Natural killer cell (primary cell): ENCODE measurements at regions not wholly inside any gene's neighbourhood (a gene's known extent, or its start where the extent isn't known, plus 50 kb on each side); places are given as distances from the start of the nearest gene placed in this dataset.

Experiments used
- ATAC-seq, 3 donors: fragments of 150-1000 bp in 2 of 3; fragments of 200-7000 bp in 1 of 3; cut with Tn5 transposase; 1 replicate in 1 of 3; 2 replicates in 2 of 3; pipeline ENCODE4 v1.10.0; 2021; ENCODE audit warnings: mild to moderate bottlenecking in 2 of 3, moderate library complexity in 2 of 3
- DNase-seq, 2 donors: peaks; one replicate each; pipeline versions ENCODE4 v3.0.0 to v3.0.0-alpha.2; 2013 to 2021; ENCODE audit warnings: mixed read lengths in 1 of 2
- H3K27ac ChIP-seq: one replicate; pipeline ENCODE4 v1.5.1; 2013; ENCODE audit warnings: mild to moderate bottlenecking, low read length
- H3K27me3 ChIP-seq: one replicate; pipeline ENCODE4 v1.6.1; 2013; ENCODE audit warnings: low read length; ENCODE audit not compliant: control insufficient read depth, insufficient read depth
- H3K36me3 ChIP-seq: one replicate; pipeline ENCODE4 v1.6.1; 2013; ENCODE audit warnings: low read length; ENCODE audit not compliant: control insufficient read depth, insufficient read depth
- H3K4me1 ChIP-seq: one replicate; pipeline ENCODE4 v1.6.1; 2013; ENCODE audit warnings: low read length; ENCODE audit not compliant: control insufficient read depth, insufficient read depth
- H3K4me3 ChIP-seq: one replicate; pipeline ENCODE4 v1.5.1; 2013; ENCODE audit warnings: low read length
- H3K9me3 ChIP-seq: one replicate; pipeline ENCODE4 v1.6.1; 2013; ENCODE audit warnings: low read length; ENCODE audit not compliant: control insufficient read depth, insufficient read depth
- H3K27ac Mint-ChIP-seq, 2 donors: one replicate each; pipeline ENCODE4 v1.8.0; 2022; ENCODE audit warnings: mild to moderate bottlenecking in 2 of 2, mixed read lengths in 2 of 2, moderate library complexity in 1 of 2
- H3K27me3 Mint-ChIP-seq, 2 donors: one replicate each; pipeline ENCODE4 v1.8.0; 2022; ENCODE audit warnings: low read depth in 2 of 2, mixed read lengths in 2 of 2
- H3K36me3 Mint-ChIP-seq: one replicate; pipeline ENCODE4 v1.8.0; 2022; ENCODE audit warnings: mixed read lengths
- H3K4me1 Mint-ChIP-seq, 2 donors: one replicate each; pipeline ENCODE4 v1.8.0; 2022; ENCODE audit warnings: mixed read lengths in 2 of 2
- H3K4me3 Mint-ChIP-seq: one replicate; pipeline ENCODE4 v1.8.0; 2022; ENCODE audit warnings: mild to moderate bottlenecking, moderate library complexity, mixed read lengths
- H3K9me3 Mint-ChIP-seq, 2 donors: one replicate each; pipeline ENCODE4 v1.8.0; 2022; ENCODE audit warnings: mixed read lengths in 2 of 2
- CTCF ChIP-seq: fragments of 200-600 bp; IDR thresholded peaks from one replicate; pipeline ENCODE4 v1.8.0; 2022; ENCODE audit warnings: antibody characterized with exemption
- WGBS: methylation state at CpG from one replicate; pipeline ENCODE4 v1.1.7; 2013; ENCODE audit warnings: missing lambda C conversion rate; ENCODE audit not compliant: insufficient coverage; 5-methylcytosine and 5-hydroxymethylcytosine counted together
- intact Hi-C: fragments of 100-400 bp; cut with micrococcal nuclease; formaldehyde crosslinking; loops from one replicate; pipeline ENCODE4 v1.14.2; 2022

DNA sequence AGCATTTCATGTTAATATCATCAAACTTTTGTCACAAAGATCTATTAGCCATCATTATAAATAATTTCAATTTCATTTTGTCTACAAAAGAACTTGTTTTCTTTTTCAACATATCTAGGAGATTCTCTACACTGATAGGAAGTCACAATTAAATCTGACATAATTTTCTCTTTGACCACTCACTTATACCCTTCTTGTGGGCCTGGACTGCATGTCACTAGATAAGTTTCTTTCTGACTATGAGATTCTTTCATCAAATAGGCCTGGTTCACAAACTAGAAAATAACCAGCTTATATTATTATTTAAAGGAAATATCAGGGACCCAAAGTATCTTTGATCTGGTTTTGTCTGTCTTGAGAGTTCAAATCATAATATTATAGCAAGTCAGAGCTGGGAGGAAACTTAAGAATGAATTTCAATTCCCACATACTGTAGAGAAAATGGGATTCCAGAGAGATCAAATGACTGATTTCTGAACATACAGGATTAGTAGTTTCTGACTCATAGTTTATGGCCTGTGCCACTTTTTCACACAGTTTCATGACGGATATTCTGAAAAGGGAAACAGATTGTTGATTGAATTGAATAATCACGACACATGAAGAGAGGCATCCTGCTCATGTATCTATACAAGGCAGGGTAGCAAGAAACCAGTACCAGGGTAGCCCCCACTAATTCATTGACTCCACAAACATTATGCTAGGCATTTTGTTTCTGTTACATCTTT is 355.8 kb downstream of the GPATCH2 start:
- 91% methylated on average over 2 of the region's 2 CpGs for WGBS
- Mint-ChIP-seq H3K9me3 (peaks cover 13 to 16% of the 10 kb centered on the region in 2 donors), H3K4me1 (no peaks in the 10 kb centered on the region), H3K36me3 (no peaks in the 10 kb centered on the region), H3K27me3 (no peaks in the 10 kb centered on the region), H3K27ac (no peak overlapping the region), H3K4me3 (no peak overlapping the region)
- H3K4me3 ChIP-seq, result no peak overlapping the region
- TF ChIP-seq CTCF, result no peak
- no peak for DNase-seq
- no peak for ATAC-seq
- peaks cover 3% of the 10 kb centered on the region for H3K9me3 ChIP-seq
- H3K27ac ChIP-seq, result no peak overlapping the region
- no peaks in the 10 kb centered on the region for H3K36me3 ChIP-seq
- no peaks in the 10 kb centered on the region for H3K27me3 ChIP-seq
- H3K4me1 ChIP-seq, result no peaks in the 10 kb centered on the region
- intact Hi-C loops, result no loop called here

DNA sequence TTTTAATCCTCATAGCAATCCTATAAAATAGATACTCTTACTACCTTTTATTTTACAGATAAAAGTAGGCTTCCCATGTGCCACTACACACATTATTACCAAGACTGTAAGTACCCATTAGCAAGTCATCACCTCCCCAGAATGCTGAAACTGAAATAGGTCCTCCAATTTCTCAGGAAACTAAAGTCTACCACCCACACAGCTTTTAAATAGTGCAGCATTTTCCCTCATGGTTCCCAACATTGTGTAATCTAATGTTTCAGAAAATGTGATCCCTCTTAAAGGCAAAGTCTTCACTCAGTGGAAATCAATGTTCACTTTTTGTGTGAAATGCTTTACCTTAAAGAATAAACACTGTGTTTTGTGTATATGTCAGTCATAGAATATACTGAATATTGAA is 356.5 kb downstream of the GPATCH2 start:
- ATAC-seq (no peak), DNase-seq (no peak)
- Histone ChIP-seq H3K27me3 (no peaks in the 10 kb centered on the region), H3K27ac (no peak overlapping the region), H3K36me3 (no peaks in the 10 kb centered on the region), H3K4me1 (no peaks in the 10 kb centered on the region), H3K9me3 (peaks cover 2% of the 10 kb centered on the region), H3K4me3 (no peak overlapping the region)
- Mint-ChIP-seq H3K4me3 (no peak overlapping the region), H3K4me1 (no peaks in the 10 kb centered on the region), H3K36me3 (no peaks in the 10 kb centered on the region), H3K27ac (no peak overlapping the region), H3K27me3 (no peaks in the 10 kb centered on the region), H3K9me3 (peaks cover 13% of the 10 kb centered on the region in 2 donors)
- intact Hi-C loops, result no loop called here
- no peak for TF ChIP-seq CTCF

DNA sequence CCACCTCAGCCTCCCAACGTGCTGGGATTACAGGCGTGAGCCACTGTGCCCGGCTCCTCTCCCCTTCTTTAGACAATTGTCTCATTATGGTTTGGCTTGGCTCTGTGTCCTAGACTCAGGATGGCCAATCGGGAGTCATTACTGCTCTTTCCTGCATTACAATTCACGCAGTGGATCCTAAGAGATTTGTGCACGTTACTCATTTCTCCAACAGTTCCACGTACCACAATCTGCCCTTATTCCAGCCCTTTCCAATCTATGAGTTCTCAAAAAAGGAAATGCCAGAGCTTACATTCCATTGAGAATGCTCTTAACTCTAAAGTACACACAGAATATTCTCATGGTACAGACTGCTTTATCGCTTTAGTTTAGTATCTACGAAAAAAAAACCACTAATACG is 357.0 kb downstream of the GPATCH2 start:
- Mint-ChIP-seq H3K9me3 (peaks cover 13 to 16% of the 10 kb centered on the region in 2 donors), H3K4me1 (no peaks in the 10 kb centered on the region), H3K27ac (no peak overlapping the region), H3K4me3 (no peak overlapping the region), H3K36me3 (no peaks in the 10 kb centered on the region), H3K27me3 (no peaks in the 10 kb centered on the region)
- DNase-seq (no peak), ATAC-seq (no peak)
- Histone ChIP-seq H3K4me1 (no peaks in the 10 kb centered on the region), H3K4me3 (no peak overlapping the region), H3K9me3 (no peaks in the 10 kb centered on the region), H3K27me3 (no peaks in the 10 kb centered on the region), H3K27ac (no peak overlapping the region), H3K36me3 (no peaks in the 10 kb centered on the region)
- WGBS, result 85% methylated on average over 7 of the region's 10 CpGs
- intact Hi-C loops, result no loop called here
- TF ChIP-seq CTCF, result no peak

- Mint-ChIP-seq H3K27ac (no peak overlapping the region), H3K27me3 (no peaks in the 10 kb centered on the region), H3K4me3 (no peak overlapping the region), H3K36me3 (no peaks in the 10 kb centered on the region), H3K9me3 (peaks cover 15 to 20% of the 10 kb centered on the region in 2 donors), H3K4me1 (no peaks in the 10 kb centered on the region)
- no peak overlapping the region for H3K27ac ChIP-seq
- H3K4me1 ChIP-seq, result no peaks in the 10 kb centered on the region
- H3K36me3 ChIP-seq, result no peaks in the 10 kb centered on the region
- no peak for ATAC-seq
- no peak for TF ChIP-seq CTCF
- H3K27me3 ChIP-seq, result no peaks in the 10 kb centered on the region
- DNase-seq, result no peak
- H3K4me3 ChIP-seq, result no peak overlapping the region
- intact Hi-C loops, result no loop called here
- no peaks in the 10 kb centered on the region for H3K9me3 ChIP-seq
- no CpG with 5 or more reads among the region's 2 CpGs for WGBS
These were observed 358.5 kb downstream of the GPATCH2 start for GRCh38 chr1:217272385-217272784.
